WI38 (cell line): ENCODE measurements at regions not wholly inside any gene's neighbourhood (a gene's known extent, or its start where the extent isn't known, plus 50 kb on each side); places are given as distances from the start of the nearest gene placed in this dataset.
"Not testable (repeated sequence)": the region's sequence is repeated elsewhere in the genome, so short reads cannot be mapped to it uniquely, and the experiment has no call there.

Experiments used
- H3K4me3 ChIP-seq: 2 replicates; pipeline ENCODE4 v1.5.1; 2011; ENCODE audit warnings: low read depth, mild to moderate bottlenecking, control low read depth, low read length
- CTCF ChIP-seq: IDR thresholded peaks from 2 replicates; pipeline ENCODE4 v1.5.1; 2012; ENCODE audit warnings: low read depth, mild to moderate bottlenecking, control low read depth, low read length

- TF ChIP-seq CTCF, result no peak
- H3K4me3 ChIP-seq, result no peak overlapping the region
Measured at GRCh38 chr14:85856430-85856829, 326.5 kb downstream of the FLRT2 start.

GRCh38 chr14:85853996-85854526, 324.1 kb downstream of the FLRT2 start:
- no peak overlapping the region for H3K4me3 ChIP-seq

GRCh38 chr14:85852906-85853305, 323.0 kb downstream of the FLRT2 start:
- no peak for TF ChIP-seq CTCF

More at GRCh38 chr14:85853996-85854526, 324.1 kb downstream of the FLRT2 start:
- no peak for TF ChIP-seq CTCF

GRCh38 chr14:85852123-85852522, 322.2 kb downstream of the FLRT2 start:
- H3K4me3 ChIP-seq, result not testable (repeated sequence)

More at GRCh38 chr14:85852906-85853305, 323.0 kb downstream of the FLRT2 start:
- H3K4me3 ChIP-seq, result no peak overlapping the region

GRCh38 chr14:85830549-85830948, 300.6 kb downstream of the FLRT2 start:
- H3K4me3 ChIP-seq, result not testable (repeated sequence)

GRCh38 chr14:85829601-85830000, 299.7 kb downstream of the FLRT2 start:
- H3K4me3 ChIP-seq, result not testable (repeated sequence)

- no peak overlapping the region for H3K4me3 ChIP-seq
- no peak for TF ChIP-seq CTCF
Measured at GRCh38 chr14:85824526-85824925, 294.6 kb downstream of the FLRT2 start.

- H3K4me3 ChIP-seq, result no peak overlapping the region
- no peak for TF ChIP-seq CTCF
Measured at GRCh38 chr14:85822236-85822635, 292.3 kb downstream of the FLRT2 start.

GRCh38 chr14:85817430-85817829, 287.5 kb downstream of the FLRT2 start:
- TF ChIP-seq CTCF, result no peak
- H3K4me3 ChIP-seq, result no peak overlapping the region
